Upper lobe of left lung (tissue), 6 donors: ENCODE measurements at regions not wholly inside any gene's neighbourhood (a gene's known extent, or its start where the extent isn't known, plus 50 kb on each side); places are given as distances from the start of the nearest gene placed in this dataset.

Source experiments
- ATAC-seq, 2 donors: fragments of 200-7000 bp; cut with Tn5 transposase; one replicate each; pipeline ENCODE4 v1.9.1; 2022; ENCODE audit warnings: mild to moderate bottlenecking in 2 of 2, moderate library complexity in 2 of 2; ENCODE audit not compliant: low FRiP score in 2 of 2
- DNase-seq, 2 donors: peaks; one replicate each; pipeline ENCODE4 v3.0.0-alpha.2; 2019 to 2020
- H3K27ac ChIP-seq, 4 donors: fragments of 200-600 bp; sonication (generic); one replicate each; pipeline ENCODE4 v1.5.1; 2016 to 2019
- H3K27me3 ChIP-seq, 4 donors: fragments of 200-600 bp; sonication (generic); one replicate each; pipeline ENCODE4 v1.5.1; 2017 to 2019
- H3K36me3 ChIP-seq, 4 donors: fragments of 200-600 bp; sonication (generic); one replicate each; pipeline ENCODE4 v1.5.1; 2016 to 2019
- H3K4me1 ChIP-seq, 4 donors: fragments of 200-600 bp; sonication (generic); one replicate each; pipeline ENCODE4 v1.5.1; 2018 to 2019
- H3K4me3 ChIP-seq, 4 donors: fragments of 200-600 bp; sonication (generic); one replicate each; pipeline ENCODE4 v1.5.1; 2017 to 2019; ENCODE audit warnings: mild to moderate bottlenecking in 2 of 4, moderate library complexity in 1 of 4
- H3K9me3 ChIP-seq, 4 donors: fragments of 200-600 bp; sonication (generic); one replicate each; pipeline ENCODE4 v1.5.1; 2018 to 2019
- CTCF ChIP-seq, 6 experiments: fragments of 450-650 bp in 4 of 6; fragments of 200-600 bp in 2 of 6; sonication (generic) in 2 of 6; IDR thresholded peaks; one replicate each; pipeline ENCODE4 v1.5.1; 2016 to 2019; ENCODE audit warnings: antibody characterized with exemption in 6 of 6
- EP300 ChIP-seq, 4 donors: sonication (generic); formaldehyde crosslinking; IDR thresholded peaks; one replicate each; pipeline ENCODE4 v1.5.1; 2017; ENCODE audit warnings: antibody characterized with exemption in 4 of 4, control low read depth in 2 of 4
- POLR2A ChIP-seq, 4 donors: fragments of 450-650 bp; IDR thresholded peaks; one replicate each; pipeline ENCODE4 v1.5.1; 2016 to 2017; ENCODE audit warnings: antibody characterized with exemption in 4 of 4, mild to moderate bottlenecking in 2 of 4
- POLR2AphosphoS5 ChIP-seq, 2 donors: sonication (generic); formaldehyde crosslinking; IDR thresholded peaks; one replicate each; pipeline ENCODE4 v1.5.1; 2017; ENCODE audit warnings: antibody characterized with exemption in 2 of 2
- WGBS, 2 donors: methylation state at CpG; one replicate each; pipeline ENCODE4 v1.1.5; 2017 to 2018; 5-methylcytosine and 5-hydroxymethylcytosine counted together
- donor health status: DM: no; HTN: no; CAD: no; lungs with moderate emphysema.
- donor health status: DM: no; HTN: yes; CAD: no; lungs with severe emphysema.

GRCh38 chr6:44556046-44556445 lies 168.5 kb downstream of the CDC5L start:
- H3K36me3 ChIP-seq, result no peaks in the 10 kb centered on the region
- H3K9me3 ChIP-seq, result no peaks in the 10 kb centered on the region
- H3K4me3 ChIP-seq, result no peak overlapping the region
- 0 to 34% methylated on average over 1 of the region's 1 CpG for WGBS, 2 donors
- H3K27ac ChIP-seq, result no peak overlapping the region
- TF ChIP-seq CTCF (IDR thresholded peaks at IDR 0.05) (no peak), POLR2AphosphoS5 (IDR thresholded peaks at IDR 0.05) (no peak), POLR2A (IDR thresholded peaks at IDR 0.05) (no peak), EP300 (IDR thresholded peaks at IDR 0.05) (no peak)
- H3K27me3 ChIP-seq, result peaks cover 0 to 2% (median 0%) of the 10 kb centered on the region in 4 donors
- peaks cover 0 to 3% (median 1%) of the 10 kb centered on the region in 4 donors for H3K4me1 ChIP-seq
- ATAC-seq (peak in 1 of 2 donors; percentile 31), DNase-seq (peak in 1 of 2 donors; percentile 41)

- H3K4me1 ChIP-seq, result peaks cover 0 to 10% (median 6%) of the 10 kb centered on the region in 4 donors
- H3K4me3 ChIP-seq, result no peak overlapping the region
- DNase-seq, result no peak
- peaks cover 0 to 8% (median 2%) of the 10 kb centered on the region in 4 donors for H3K27me3 ChIP-seq
- H3K36me3 ChIP-seq, result no peaks in the 10 kb centered on the region
- WGBS, 2 donors, result 46 to 65% methylated on average over 7 of the region's 7 CpGs
- TF ChIP-seq POLR2A (IDR thresholded peaks at IDR 0.05) (no peak), CTCF (IDR thresholded peaks at IDR 0.05) (no peak), POLR2AphosphoS5 (IDR thresholded peaks at IDR 0.05) (no peak), EP300 (IDR thresholded peaks at IDR 0.05) (no peak)
- no peak for ATAC-seq
- H3K9me3 ChIP-seq, result no peaks in the 10 kb centered on the region
- H3K27ac ChIP-seq, result no peak overlapping the region
Observed at GRCh38 chr6:44558024-44558831, 170.7 kb downstream of the CDC5L start.

- H3K9me3 ChIP-seq, result no peaks in the 10 kb centered on the region
- no peaks in the 10 kb centered on the region for H3K36me3 ChIP-seq
- TF ChIP-seq POLR2AphosphoS5 (IDR thresholded peaks at IDR 0.05) (no peak), EP300 (IDR thresholded peaks at IDR 0.05) (peak in 1 of 4 donors; percentile 5)
- DNase-seq (no peak), ATAC-seq (no peak)
- no peak overlapping the region for H3K4me3 ChIP-seq
- WGBS, 2 donors, result 36 to 38% methylated on average over 2 of the region's 2 CpGs
- peaks cover 0 to 8% (median 2%) of the 10 kb centered on the region in 4 donors for H3K27me3 ChIP-seq
- H3K4me1 ChIP-seq, result peaks cover 0 to 10% (median 6%) of the 10 kb centered on the region in 4 donors
- no peak overlapping the region for H3K27ac ChIP-seq
Observed at GRCh38 chr6:44558832-44559251, 171.3 kb downstream of the CDC5L start.

- no peak overlapping the region for H3K4me3 ChIP-seq
- 92 to 95% methylated on average over 12 to 13 of the region's 13 CpGs for WGBS, 2 donors
- no peak for ATAC-seq
- no peak overlapping the region for H3K27ac ChIP-seq
- peaks cover 0 to 8% (median 2%) of the 10 kb centered on the region in 4 donors for H3K27me3 ChIP-seq
- no peaks in the 10 kb centered on the region for H3K36me3 ChIP-seq
- TF ChIP-seq CTCF (IDR thresholded peaks at IDR 0.05) (no peak), POLR2A (IDR thresholded peaks at IDR 0.05) (no peak), EP300 (IDR thresholded peaks at IDR 0.05) (no peak), POLR2AphosphoS5 (IDR thresholded peaks at IDR 0.05) (no peak)
- H3K4me1 ChIP-seq, result peaks cover 0 to 10% (median 6%) of the 10 kb centered on the region in 4 donors
- DNase-seq, result no peak
- no peaks in the 10 kb centered on the region for H3K9me3 ChIP-seq
Observed at GRCh38 chr6:44559486-44560270, 172.2 kb downstream of the CDC5L start.

- no peak for ATAC-seq
- TF ChIP-seq EP300 (IDR thresholded peaks at IDR 0.05), result no peak
- TF ChIP-seq POLR2A (IDR thresholded peaks at IDR 0.05), result no peak
- no peak for TF ChIP-seq POLR2AphosphoS5 (IDR thresholded peaks at IDR 0.05)
- TF ChIP-seq CTCF (IDR thresholded peaks at IDR 0.05), result no peak
- Histone ChIP-seq H3K9me3 (no peaks in the 10 kb centered on the region), H3K4me1 (peaks cover 0 to 10% (median 6%) of the 10 kb centered on the region in 4 donors), H3K27me3 (peaks cover 0 to 8% (median 2%) of the 10 kb centered on the region in 4 donors), H3K27ac (no peak overlapping the region), H3K4me3 (no peak overlapping the region), H3K36me3 (no peaks in the 10 kb centered on the region)
- peak in 1 of 2 donors; percentile 45 for DNase-seq
- WGBS, 2 donors, result 65 to 80% methylated on average over 12 of the region's 12 CpGs
Observed at GRCh38 chr6:44560458-44561059, 173.1 kb downstream of the CDC5L start.
